K562 (cell line): ENCODE measurements at regions not wholly inside any gene's neighbourhood (a gene's known extent, or its start where the extent isn't known, plus 50 kb on each side); places are given as distances from the start of the nearest gene placed in this dataset.

Experiments
- AFF4 ChIP-seq: sonication (generic); formaldehyde crosslinking; IDR thresholded peaks from 2 replicates; pipeline ENCODE4 v1.8.0; 2023; ENCODE audit warnings: mild to moderate bottlenecking, missing genetic modification reagents
- CREM ChIP-seq: IDR thresholded peaks from 2 replicates; pipeline ENCODE4 v1.6.1; 2014; ENCODE audit warnings: antibody characterized with exemption, low read depth
- JUND ChIP-seq, 2 experiments: IDR thresholded peaks; 2 replicates in 1 of 2; 3 replicates in 1 of 2; pipeline ENCODE4 v1.6.1; 2011; ENCODE audit warnings: borderline replicate concordance in 2 of 2, low read depth in 2 of 2, low read length in 2 of 2, improper control_type of control experiment in 1 of 2, missing biosample characterization in 1 of 2, missing genetic modification characterization in 1 of 2, missing genetic modification reagents in 1 of 2
- MYBL2 ChIP-seq, 2 experiments: fragments of 450-650 bp in 1 of 2; sonication (generic) in 1 of 2; formaldehyde crosslinking in 1 of 2; IDR thresholded peaks; 2 replicates each; pipeline versions ENCODE4 v1.6.1 to v1.8.1; 2017 to 2022; ENCODE audit warnings: borderline replicate concordance in 1 of 2, inconsistent platforms in 1 of 2, low read depth in 1 of 2, mild to moderate bottlenecking in 1 of 2, missing genetic modification reagents in 1 of 2, moderate library complexity in 1 of 2
- SP2 ChIP-seq: IDR thresholded peaks from 2 replicates; pipeline ENCODE4 v1.6.1; 2011; ENCODE audit warnings: mild to moderate bottlenecking, low read depth, low read length, moderate library complexity; ENCODE audit not compliant: poor library complexity, severe bottlenecking; ENCODE audit errors: extremely low read depth
- ZFP30 ChIP-seq: fragments of 250-450 bp; sonication (Bioruptor Pico); IDR thresholded peaks from 2 replicates; pipeline ENCODE4 v1.8.0; 2022; ENCODE audit warnings: moderate library complexity, mild to moderate bottlenecking, inconsistent platforms, borderline replicate concordance
- ZNF23 ChIP-seq: fragments of 250-450 bp; sonication (Bioruptor Pico); IDR thresholded peaks from 2 replicates; pipeline ENCODE4 v1.4.0; 2020; ENCODE audit warnings: mild to moderate bottlenecking
- ZNF668 ChIP-seq: fragments of 250-450 bp; sonication (Bioruptor Pico); IDR thresholded peaks from 2 replicates; pipeline ENCODE4 v1.8.0; 2022; ENCODE audit warnings: mild to moderate bottlenecking, inconsistent platforms
- TF ChIP-seq, protein P1 (sequence below): fragments of 450-650 bp; IDR thresholded peaks from 2 replicates; pipeline ENCODE4 v1.7.1; 2018; ENCODE audit warnings: mild to moderate bottlenecking, low read depth; ENCODE audit not compliant: partially characterized antibody
- TF ChIP-seq, protein P2 (sequence below): fragments of 450-650 bp; IDR thresholded peaks from 2 replicates; pipeline ENCODE4 v1.6.1; 2016; ENCODE audit warnings: missing biosample characterization, missing genetic modification characterization

DNA sequence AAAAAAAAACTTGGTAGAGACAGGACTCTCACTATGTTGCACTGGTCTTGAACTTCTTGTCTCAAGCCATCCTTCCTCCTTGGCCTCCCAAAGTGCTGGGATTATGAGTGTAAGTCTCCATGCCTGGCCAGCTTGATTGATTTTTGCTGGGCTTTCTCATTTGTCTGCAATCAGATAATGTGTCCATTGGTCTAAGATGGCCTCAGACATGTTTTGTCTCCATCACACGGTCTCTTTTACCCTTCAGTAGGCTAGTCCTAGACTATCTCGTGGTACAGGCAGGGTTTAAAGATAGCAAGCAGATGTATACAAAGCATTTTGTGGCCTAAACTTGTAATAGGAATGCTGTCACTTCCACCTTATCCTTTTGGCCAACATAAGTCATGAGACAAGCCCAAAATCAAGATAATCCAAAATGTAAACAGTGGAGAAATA lies 289.1 kb downstream of the TFAP2B start (continued):
- TF ChIP-seq AFF4 = no peak
- TF ChIP-seq SP2 = no peak
- no peak for TF ChIP-seq ZNF668
- TF ChIP-seq, protein P1, sequence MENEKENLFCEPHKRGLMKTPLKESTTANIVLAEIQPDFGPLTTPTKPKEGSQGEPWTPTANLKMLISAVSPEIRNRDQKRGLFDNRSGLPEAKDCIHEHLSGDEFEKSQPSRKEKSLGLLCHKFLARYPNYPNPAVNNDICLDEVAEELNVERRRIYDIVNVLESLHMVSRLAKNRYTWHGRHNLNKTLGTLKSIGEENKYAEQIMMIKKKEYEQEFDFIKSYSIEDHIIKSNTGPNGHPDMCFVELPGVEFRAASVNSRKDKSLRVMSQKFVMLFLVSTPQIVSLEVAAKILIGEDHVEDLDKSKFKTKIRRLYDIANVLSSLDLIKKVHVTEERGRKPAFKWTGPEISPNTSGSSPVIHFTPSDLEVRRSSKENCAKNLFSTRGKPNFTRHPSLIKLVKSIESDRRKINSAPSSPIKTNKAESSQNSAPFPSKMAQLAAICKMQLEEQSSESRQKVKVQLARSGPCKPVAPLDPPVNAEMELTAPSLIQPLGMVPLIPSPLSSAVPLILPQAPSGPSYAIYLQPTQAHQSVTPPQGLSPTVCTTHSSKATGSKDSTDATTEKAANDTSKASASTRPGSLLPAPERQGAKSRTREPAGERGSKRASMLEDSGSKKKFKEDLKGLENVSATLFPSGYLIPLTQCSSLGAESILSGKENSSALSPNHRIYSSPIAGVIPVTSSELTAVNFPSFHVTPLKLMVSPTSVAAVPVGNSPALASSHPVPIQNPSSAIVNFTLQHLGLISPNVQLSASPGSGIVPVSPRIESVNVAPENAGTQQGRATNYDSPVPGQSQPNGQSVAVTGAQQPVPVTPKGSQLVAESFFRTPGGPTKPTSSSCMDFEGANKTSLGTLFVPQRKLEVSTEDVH = no peak
- TF ChIP-seq JUND (IDR thresholded peaks at IDR 0.05; ENCODE audit: borderline replicate concordance, low read depth, low read length) = peak; percentile 68; the same call in 1 of the 2 replicates
- peak; percentile 64; the same call in 2 of the 3 replicates for TF ChIP-seq JUND (tag; IDR thresholded peaks at IDR 0.05; ENCODE audit: borderline replicate concordance, low read depth, low read length)
- peak; percentile 26; the same call in 1 of the 2 replicates for TF ChIP-seq CREM
- TF ChIP-seq, protein P2, sequence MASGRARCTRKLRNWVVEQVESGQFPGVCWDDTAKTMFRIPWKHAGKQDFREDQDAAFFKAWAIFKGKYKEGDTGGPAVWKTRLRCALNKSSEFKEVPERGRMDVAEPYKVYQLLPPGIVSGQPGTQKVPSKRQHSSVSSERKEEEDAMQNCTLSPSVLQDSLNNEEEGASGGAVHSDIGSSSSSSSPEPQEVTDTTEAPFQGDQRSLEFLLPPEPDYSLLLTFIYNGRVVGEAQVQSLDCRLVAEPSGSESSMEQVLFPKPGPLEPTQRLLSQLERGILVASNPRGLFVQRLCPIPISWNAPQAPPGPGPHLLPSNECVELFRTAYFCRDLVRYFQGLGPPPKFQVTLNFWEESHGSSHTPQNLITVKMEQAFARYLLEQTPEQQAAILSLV (tag) = no peak
- TF ChIP-seq ZNF23 (CRISPR knock-in tag) = peak; percentile 88
- TF ChIP-seq MYBL2 (IDR thresholded peaks at IDR 0.05; ENCODE audit: low read depth) = no peak
- TF ChIP-seq MYBL2 (CRISPR knock-in tag; IDR thresholded peaks at IDR 0.05; ENCODE audit: borderline replicate concordance) = no peak
- no peak for TF ChIP-seq ZFP30 (CRISPR knock-in tag)
